ENCODE measurements at regions not wholly inside any gene's neighbourhood (a gene's known extent, or its start where the extent isn't known, plus 50 kb on each side); places are given as distances from the start of the nearest gene placed in this dataset.

DNA sequence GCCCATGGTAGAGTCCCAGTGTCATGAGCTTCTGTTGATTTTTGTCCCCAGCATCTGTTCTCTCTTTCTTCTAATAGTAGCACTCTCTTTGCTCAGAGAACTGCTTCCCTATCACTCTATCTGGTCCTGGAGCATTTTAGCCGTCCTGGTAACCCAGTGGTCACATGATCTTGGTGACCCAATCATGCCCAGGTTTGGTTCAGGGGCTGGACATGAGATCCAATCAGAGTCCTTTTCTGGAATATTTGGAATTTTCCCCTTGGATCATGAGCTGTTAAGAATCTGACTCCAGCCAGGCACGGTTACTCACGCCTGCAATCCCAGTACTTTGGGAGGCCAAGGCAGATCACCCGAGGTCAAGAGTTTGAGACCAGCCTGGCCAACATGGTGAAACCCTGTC, 197.0 kb downstream of the RAB11FIP4 start:
- TF ChIP-seq POLR2AphosphoS5 (IDR thresholded peaks at IDR 0.05; ENCODE audit: low read depth, low read length) (no peak), SIN3A (IDR thresholded peaks at IDR 0.05; ENCODE audit: borderline replicate concordance, insufficient read depth, low read length) (no peak), TAF1 (IDR thresholded peaks at IDR 0.05; ENCODE audit: borderline replicate concordance, insufficient read depth, low read length) (no peak), FOXP2 (optimal IDR thresholded peaks at IDR 0.05; ENCODE audit: borderline replicate concordance, extremely low read depth, extremely low read length, insufficient read depth) (no peak)
- TF ChIP-seq, protein P1, sequence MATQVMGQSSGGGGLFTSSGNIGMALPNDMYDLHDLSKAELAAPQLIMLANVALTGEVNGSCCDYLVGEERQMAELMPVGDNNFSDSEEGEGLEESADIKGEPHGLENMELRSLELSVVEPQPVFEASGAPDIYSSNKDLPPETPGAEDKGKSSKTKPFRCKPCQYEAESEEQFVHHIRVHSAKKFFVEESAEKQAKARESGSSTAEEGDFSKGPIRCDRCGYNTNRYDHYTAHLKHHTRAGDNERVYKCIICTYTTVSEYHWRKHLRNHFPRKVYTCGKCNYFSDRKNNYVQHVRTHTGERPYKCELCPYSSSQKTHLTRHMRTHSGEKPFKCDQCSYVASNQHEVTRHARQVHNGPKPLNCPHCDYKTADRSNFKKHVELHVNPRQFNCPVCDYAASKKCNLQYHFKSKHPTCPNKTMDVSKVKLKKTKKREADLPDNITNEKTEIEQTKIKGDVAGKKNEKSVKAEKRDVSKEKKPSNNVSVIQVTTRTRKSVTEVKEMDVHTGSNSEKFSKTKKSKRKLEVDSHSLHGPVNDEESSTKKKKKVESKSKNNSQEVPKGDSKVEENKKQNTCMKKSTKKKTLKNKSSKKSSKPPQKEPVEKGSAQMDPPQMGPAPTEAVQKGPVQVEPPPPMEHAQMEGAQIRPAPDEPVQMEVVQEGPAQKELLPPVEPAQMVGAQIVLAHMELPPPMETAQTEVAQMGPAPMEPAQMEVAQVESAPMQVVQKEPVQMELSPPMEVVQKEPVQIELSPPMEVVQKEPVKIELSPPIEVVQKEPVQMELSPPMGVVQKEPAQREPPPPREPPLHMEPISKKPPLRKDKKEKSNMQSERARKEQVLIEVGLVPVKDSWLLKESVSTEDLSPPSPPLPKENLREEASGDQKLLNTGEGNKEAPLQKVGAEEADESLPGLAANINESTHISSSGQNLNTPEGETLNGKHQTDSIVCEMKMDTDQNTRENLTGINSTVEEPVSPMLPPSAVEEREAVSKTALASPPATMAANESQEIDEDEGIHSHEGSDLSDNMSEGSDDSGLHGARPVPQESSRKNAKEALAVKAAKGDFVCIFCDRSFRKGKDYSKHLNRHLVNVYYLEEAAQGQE (IDR thresholded peaks at IDR 0.05; ENCODE audit: insufficient read depth in 1 of 2, low read depth in 2 of 2, low read length in 2 of 2): no peak
